LHCN-M2 (cell line): ENCODE measurements at regions not wholly inside any gene's neighbourhood (a gene's known extent, or its start where the extent isn't known, plus 50 kb on each side); places are given as distances from the start of the nearest gene placed in this dataset.
"Not testable (repeated sequence)": the region's sequence is repeated elsewhere in the genome, so short reads cannot be mapped to it uniquely, and the experiment has no call there.

Experiments
- DNase-seq: peaks from one replicate; pipeline ENCODE4 v3.0.0-alpha.2; 2012; ENCODE audit warnings: low read depth

- DNase-seq, result no peak
These were observed 519.4 kb upstream of the NR5A2 start for GRCh38 chr1:199508072-199508471.

GRCh38 chr1:199508653-199509052, 518.9 kb upstream of the NR5A2 start:
- no peak for DNase-seq

- DNase-seq, result no peak
These were observed 518.1 kb upstream of the NR5A2 start for GRCh38 chr1:199509456-199509855.

- DNase-seq, result no peak
These were observed 517.2 kb upstream of the NR5A2 start for GRCh38 chr1:199510314-199510713.

- no peak for DNase-seq
These were observed 515.3 kb upstream of the NR5A2 start for GRCh38 chr1:199512037-199512710.

GRCh38 chr1:199515261-199515660, 512.2 kb upstream of the NR5A2 start:
- no peak for DNase-seq

GRCh38 chr1:199522338-199522737, 505.2 kb upstream of the NR5A2 start:
- peak; percentile 6 for DNase-seq

- peak; percentile 43 for DNase-seq
These were observed 504.6 kb upstream of the NR5A2 start for GRCh38 chr1:199522936-199523335.

GRCh38 chr1:199529324-199529723, 498.2 kb upstream of the NR5A2 start:
- DNase-seq, result no peak

GRCh38 chr1:199533361-199533760, 494.1 kb upstream of the NR5A2 start:
- DNase-seq, result not testable (repeated sequence)

- DNase-seq, result no peak
These were observed 481.7 kb upstream of the NR5A2 start for GRCh38 chr1:199545780-199546179.

- peak; percentile 25 for DNase-seq
These were observed 481.2 kb upstream of the NR5A2 start for GRCh38 chr1:199546323-199546722.

GRCh38 chr1:199549421-199549820, 478.1 kb upstream of the NR5A2 start:
- DNase-seq, result no peak

GRCh38 chr1:199550199-199551065, 477.1 kb upstream of the NR5A2 start:
- DNase-seq, result peak; percentile 20

GRCh38 chr1:199551967-199552565, 475.4 kb upstream of the NR5A2 start:
- DNase-seq, result peak; percentile 71

- no peak for DNase-seq
These were observed 474.4 kb upstream of the NR5A2 start for GRCh38 chr1:199553104-199553503.

GRCh38 chr1:199561334-199561733, 466.2 kb upstream of the NR5A2 start:
- DNase-seq, result no peak

- DNase-seq, result no peak
These were observed 454.5 kb upstream of the NR5A2 start for GRCh38 chr1:199573047-199573446.

- DNase-seq, result peak; percentile 2
These were observed 452.6 kb upstream of the NR5A2 start for GRCh38 chr1:199574950-199575349.

- DNase-seq, result no peak
These were observed 447.2 kb upstream of the NR5A2 start for GRCh38 chr1:199580300-199580699.

GRCh38 chr1:199585392-199585791, 442.1 kb upstream of the NR5A2 start:
- DNase-seq, result no peak

GRCh38 chr1:199590708-199591107, 436.8 kb upstream of the NR5A2 start:
- no peak for DNase-seq

- no peak for DNase-seq
These were observed 436.0 kb upstream of the NR5A2 start for GRCh38 chr1:199591468-199591867.
